ENCODE measurements at regions not wholly inside any gene's neighbourhood (a gene's known extent, or its start where the extent isn't known, plus 50 kb on each side); places are given as distances from the start of the nearest gene placed in this dataset.

- H3K4me3 ChIP-seq (replicated peaks in 1 of 2; ENCODE audit: low read depth in 1 of 2, low read length in 2 of 2), result no peak overlapping the region
- intact Hi-C loops (cut with micrococcal nuclease), result no loop called here
- ChIA-PET CTCF (interaction anchor here (1.1 kb wide), 1 partner anchor 15 kb away, joined by 3 read pairs; no protein-coding TSS in a partner anchor), RAD21 (ENCODE audit: low non-redundant PET in 1 of 2, low total read pairs in 2 of 2, uncharacterized antibody in 2 of 2, unreplicated experiment in 2 of 2) (no interaction called here), POLR2A (no interaction called here)
- no peak overlapping the region for H3K27ac ChIP-seq (ENCODE audit: low read depth, low read length)
- no peaks in the 10 kb centered on the region for H4K20me1 ChIP-seq (ENCODE audit: insufficient read depth)
- DNase-seq (ENCODE audit: low read depth, low spot score) (no peak), ATAC-seq (no peak)
- no TSS peak for BruUV-seq (replicated peaks)
- no peaks in the 10 kb centered on the region for H3K36me3 ChIP-seq (ENCODE audit: control insufficient read depth in 1 of 2, insufficient read depth in 2 of 2, low read length in 2 of 2)
- H3K27me3 ChIP-seq (ENCODE audit: insufficient read depth, low read length), result peaks cover 10% of the 10 kb centered on the region; the same call in 1 of the 2 replicates
- H3K4me2 ChIP-seq (ENCODE audit: low read length), result no peak overlapping the region
- H2AFZ ChIP-seq (ENCODE audit: low read depth, low read length, poor library complexity, severe bottlenecking), result no peak overlapping the region
- no peaks in the 10 kb centered on the region for H3K9me2 ChIP-seq (ENCODE audit: insufficient read depth)
- H3K79me2 ChIP-seq (ENCODE audit: insufficient read depth, low read length), result no peaks in the 10 kb centered on the region
- H3K4me1 ChIP-seq (ENCODE audit: control insufficient read depth in 1 of 2, insufficient read depth in 2 of 2, low read length in 2 of 2), result no peaks in the 10 kb centered on the region
- TF ChIP-seq ATF3 (IDR thresholded peaks at IDR 0.05) (no peak), ZFX (IDR thresholded peaks at IDR 0.05) (no peak), RAD21 (IDR thresholded peaks at IDR 0.05; ENCODE audit: low read depth) (no peak), REST (IDR thresholded peaks at IDR 0.05; ENCODE audit: low read depth) (no peak), CTCF (IDR thresholded peaks at IDR 0.05 in 2 of 3, conservative IDR thresholded peaks at IDR 0.05 in 1 of 3; ENCODE audit: borderline replicate concordance in 1 of 3, insufficient read depth in 1 of 3, low read depth in 2 of 3, low read length in 2 of 3) (no peak), YY1 (IDR thresholded peaks at IDR 0.05; ENCODE audit: extremely low read depth, insufficient replicate concordance, low read depth, low read length) (no peak), SP1 (IDR thresholded peaks at IDR 0.05; ENCODE audit: low read depth) (no peak), EZH2 (IDR thresholded peaks at IDR 0.05) (no peak), EGR1 (IDR thresholded peaks at IDR 0.05; ENCODE audit: low read depth) (no peak), ZNF274 (IDR thresholded peaks at IDR 0.05; ENCODE audit: low read depth, low read length) (no peak), EZH2phosphoT487 (IDR thresholded peaks at IDR 0.05; ENCODE audit: borderline replicate concordance) (no peak), JUND (IDR thresholded peaks at IDR 0.05) (no peak)
- H3K9ac ChIP-seq (ENCODE audit: low read length), result no peak overlapping the region
- no peaks in the 10 kb centered on the region for H3K9me3 ChIP-seq (ENCODE audit: control insufficient read depth in 1 of 2, insufficient read depth in 1 of 2, low read depth in 1 of 2, low read length in 2 of 2)
Measured at GRCh38 chr7:144910411-144910810, 74.6 kb upstream of the TPK1 start.

Measured in HCT116 (cell line).